ENCODE measurements at regions not wholly inside any gene's neighbourhood (a gene's known extent, or its start where the extent isn't known, plus 50 kb on each side); places are given as distances from the start of the nearest gene placed in this dataset.
A peak's percentile ranks its signal among the peaks of the same experiment; 100 is the strongest.

DNA sequence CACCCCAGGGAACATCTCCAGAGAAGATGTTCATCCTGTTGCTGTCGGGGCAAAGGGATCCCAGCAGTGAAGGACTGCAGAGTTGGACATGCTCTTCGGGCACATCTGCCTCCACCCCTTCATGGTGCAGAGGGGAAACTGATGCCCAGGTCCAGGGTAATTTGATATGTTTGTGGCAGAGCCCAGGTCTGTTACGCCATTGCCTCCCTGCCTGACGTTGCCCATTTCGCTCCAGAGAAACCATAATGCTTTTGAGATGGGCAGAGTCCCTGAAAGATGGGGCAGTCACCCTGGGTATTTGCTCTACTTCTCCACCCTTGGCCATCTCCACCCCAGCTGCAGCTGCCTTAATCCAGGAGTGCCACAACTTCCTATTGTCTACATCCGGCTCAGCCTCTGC, 290.4 kb upstream of the POU3F1 start:
- no peak overlapping the region for H3K27ac Mint-ChIP-seq
- POLR2A ChIA-PET: no interaction called here
- peaks cover 9% of the 10 kb centered on the region for H3K4me1 Mint-ChIP-seq (ENCODE audit: low read depth)
- H3K27me3 Mint-ChIP-seq: peaks cover 19% of the 10 kb centered on the region
- no peak for DNase-seq
- no peaks in the 10 kb centered on the region for H3K9me3 Mint-ChIP-seq
- intact Hi-C loops (cut with micrococcal nuclease): no loop called here
- CTCF ChIA-PET: interaction anchor here (1.6 kb wide), 1 partner anchor 11 kb away, joined by 3 read pairs; no protein-coding TSS in a partner anchor
- no peak for TF ChIP-seq CTCF (IDR thresholded peaks at IDR 0.05)
- no peaks in the 10 kb centered on the region for H3K36me3 Mint-ChIP-seq (ENCODE audit: low read depth)
- H3K4me3 Mint-ChIP-seq: no peak overlapping the region
- no peak for ATAC-seq

- Mint-ChIP-seq H3K36me3 (ENCODE audit: low read depth) (no peaks in the 10 kb centered on the region), H3K27me3 (peaks cover 19% of the 10 kb centered on the region), H3K4me1 (ENCODE audit: low read depth) (peaks cover 9% of the 10 kb centered on the region), H3K4me3 (no peak overlapping the region), H3K27ac (no peak overlapping the region), H3K9me3 (no peaks in the 10 kb centered on the region)
- intact Hi-C loops (cut with micrococcal nuclease): no loop called here
- ChIA-PET CTCF (interaction anchor here (1.6 kb wide), 1 partner anchor 11 kb away, joined by 3 read pairs; no protein-coding TSS in a partner anchor), POLR2A (no interaction called here)
- no peak for ATAC-seq
- no peak for DNase-seq
- no peak for TF ChIP-seq CTCF (IDR thresholded peaks at IDR 0.05)
These were observed 289.8 kb upstream of the POU3F1 start for GRCh38 chr1:38336301-38336923.

GRCh38 chr1:38334930-38335592, 288.5 kb upstream of the POU3F1 start:
- ATAC-seq (peak; percentile 79), DNase-seq (peak; percentile 60)
- H3K27ac Mint-ChIP-seq: no peak overlapping the region

GRCh38 chr1:38332649-38333310, 286.2 kb upstream of the POU3F1 start:
- TF ChIP-seq CTCF (IDR thresholded peaks at IDR 0.05): no peak
- Mint-ChIP-seq H3K4me3 (no peak overlapping the region), H3K36me3 (ENCODE audit: low read depth) (no peaks in the 10 kb centered on the region), H3K27me3 (peaks cover 11% of the 10 kb centered on the region), H3K27ac (no peak overlapping the region), H3K4me1 (ENCODE audit: low read depth) (peaks cover 9% of the 10 kb centered on the region), H3K9me3 (no peaks in the 10 kb centered on the region)
- CTCF ChIA-PET: interaction anchor here (1.0 kb wide), 1 partner anchor 13 kb away, joined by 3 read pairs; no protein-coding TSS in a partner anchor
- intact Hi-C loops (cut with micrococcal nuclease): no loop called here
- DNase-seq (no peak), ATAC-seq (no peak)
- POLR2A ChIA-PET: no interaction called here

More at GRCh38 chr1:38334930-38335592, 288.5 kb upstream of the POU3F1 start:
- Mint-ChIP-seq H3K4me3 (no peak overlapping the region), H3K36me3 (ENCODE audit: low read depth) (no peaks in the 10 kb centered on the region), H3K9me3 (no peaks in the 10 kb centered on the region), H3K27me3 (peaks cover 14% of the 10 kb centered on the region), H3K4me1 (ENCODE audit: low read depth) (peaks cover 9% of the 10 kb centered on the region)
- intact Hi-C loops (cut with micrococcal nuclease): no loop called here
- ChIA-PET CTCF (no interaction called here), POLR2A (no interaction called here)
- TF ChIP-seq CTCF (IDR thresholded peaks at IDR 0.05): no peak

Data from activated CD8-positive, alpha-beta T cell treated with anti-CD3 and anti-CD28 coated beads for 36 hours (primary cell).